ENCODE measurements at regions not wholly inside any gene's neighbourhood (a gene's known extent, or its start where the extent isn't known, plus 50 kb on each side); places are given as distances from the start of the nearest gene placed in this dataset.
A peak's percentile ranks its signal among the peaks of the same experiment; 100 is the strongest.

- Mint-ChIP-seq H3K4me1 (ENCODE audit: unreplicated experiment) (no peaks in the 10 kb centered on the region), H3K4me3 (no peak overlapping the region), H3K27ac (no peak overlapping the region), H3K27me3 (no peaks in the 10 kb centered on the region), H3K36me3 (no peaks in the 10 kb centered on the region), H3K9me3 (peaks cover 23% of the 10 kb centered on the region)
- no peak for DNase-seq (ENCODE audit: extremely low spot score, unreplicated experiment)
- TF ChIP-seq CTCF (conservative IDR thresholded peaks at IDR 0.05) = no peak
These were observed 116.0 kb upstream of the PGRMC2 start for GRCh38 chr4:128403586-128403985.

- no peak for TF ChIP-seq CTCF (conservative IDR thresholded peaks at IDR 0.05)
- no peaks in the 10 kb centered on the region for H3K36me3 Mint-ChIP-seq
- peaks cover 16% of the 10 kb centered on the region for H3K4me1 Mint-ChIP-seq (ENCODE audit: unreplicated experiment)
- H3K27ac Mint-ChIP-seq = no peak overlapping the region
- DNase-seq (ENCODE audit: extremely low spot score, unreplicated experiment) = no peak
- H3K4me3 Mint-ChIP-seq = no peak overlapping the region
- H3K27me3 Mint-ChIP-seq = no peaks in the 10 kb centered on the region
- H3K9me3 Mint-ChIP-seq = peaks cover 8% of the 10 kb centered on the region
These were observed 107.2 kb upstream of the PGRMC2 start for GRCh38 chr4:128394778-128395177.

GRCh38 chr4:128393101-128393704 lies 105.6 kb upstream of the PGRMC2 start:
- Mint-ChIP-seq H3K27me3 (no peaks in the 10 kb centered on the region), H3K4me3 (peak overlapping the region; percentile 20), H3K36me3 (no peaks in the 10 kb centered on the region), H3K27ac (peak overlapping the region; percentile 21), H3K9me3 (peaks cover 3% of the 10 kb centered on the region), H3K4me1 (ENCODE audit: unreplicated experiment) (peaks cover 17% of the 10 kb centered on the region)
- TF ChIP-seq CTCF (conservative IDR thresholded peaks at IDR 0.05) = no peak
- DNase-seq (ENCODE audit: extremely low spot score, unreplicated experiment) = no peak

GRCh38 chr4:128390475-128390996 lies 102.9 kb upstream of the PGRMC2 start:
- H3K9me3 Mint-ChIP-seq = peaks cover 3% of the 10 kb centered on the region
- H3K4me3 Mint-ChIP-seq = no peak overlapping the region
- no peak for TF ChIP-seq CTCF (conservative IDR thresholded peaks at IDR 0.05)
- H3K27ac Mint-ChIP-seq = no peak overlapping the region
- no peak for DNase-seq (ENCODE audit: extremely low spot score, unreplicated experiment)
- H3K27me3 Mint-ChIP-seq = no peaks in the 10 kb centered on the region
- no peaks in the 10 kb centered on the region for H3K36me3 Mint-ChIP-seq
- peaks cover 33% of the 10 kb centered on the region for H3K4me1 Mint-ChIP-seq (ENCODE audit: unreplicated experiment)

- DNase-seq (ENCODE audit: extremely low spot score, unreplicated experiment) = no peak
- no peak for TF ChIP-seq CTCF (conservative IDR thresholded peaks at IDR 0.05)
- Mint-ChIP-seq H3K4me3 (no peak overlapping the region), H3K27me3 (no peaks in the 10 kb centered on the region), H3K27ac (no peak overlapping the region), H3K4me1 (ENCODE audit: unreplicated experiment) (peaks cover 41% of the 10 kb centered on the region), H3K36me3 (no peaks in the 10 kb centered on the region), H3K9me3 (peaks cover 3% of the 10 kb centered on the region)
These were observed 101.2 kb upstream of the PGRMC2 start for GRCh38 chr4:128388796-128389195.

- H3K4me3 Mint-ChIP-seq = no peak overlapping the region
- peaks cover 1% of the 10 kb centered on the region for H3K9me3 Mint-ChIP-seq
- no peak for TF ChIP-seq CTCF (conservative IDR thresholded peaks at IDR 0.05)
- no peaks in the 10 kb centered on the region for H3K27me3 Mint-ChIP-seq
- peaks cover 37% of the 10 kb centered on the region for H3K4me1 Mint-ChIP-seq (ENCODE audit: unreplicated experiment)
- H3K27ac Mint-ChIP-seq = no peak overlapping the region
- H3K36me3 Mint-ChIP-seq = no peaks in the 10 kb centered on the region
- no peak for DNase-seq (ENCODE audit: extremely low spot score, unreplicated experiment)
These were observed 100.7 kb upstream of the PGRMC2 start for GRCh38 chr4:128388352-128388630.

Data from type B pancreatic cell (in vitro differentiated cells).